Activated T-helper 17 cell treated with anti-CD3 and anti-CD28 coated beads, Interleukin-2, amount 50 U/mL, for 72 hours (primary cell): ENCODE measurements at regions not wholly inside any gene's neighbourhood (a gene's known extent, or its start where the extent isn't known, plus 50 kb on each side); places are given as distances from the start of the nearest gene placed in this dataset.

ENCODE experiments used
- ATAC-seq: fragments of 150-1000 bp; cut with Tn5 transposase; replicated peaks from 2 replicates; pipeline ENCODE4 v1.10.0; 2021; ENCODE audit warnings: mild to moderate bottlenecking, moderate library complexity
- H3K27ac Mint-ChIP-seq: one replicate; pipeline ENCODE4 v1.8.0; 2022; ENCODE audit warnings: mixed read lengths
- H3K27me3 Mint-ChIP-seq: one replicate; pipeline ENCODE4 v1.8.0; 2022; ENCODE audit warnings: mixed read lengths
- H3K36me3 Mint-ChIP-seq: one replicate; pipeline ENCODE4 v1.8.0; 2022; ENCODE audit warnings: low read depth, mild to moderate bottlenecking, mixed read lengths
- H3K4me1 Mint-ChIP-seq: one replicate; pipeline ENCODE4 v1.8.0; 2022; ENCODE audit warnings: mixed read lengths
- H3K4me3 Mint-ChIP-seq: one replicate; pipeline ENCODE4 v1.8.0; 2022; ENCODE audit warnings: mild to moderate bottlenecking, mixed read lengths
- H3K9me3 Mint-ChIP-seq: one replicate; pipeline ENCODE4 v1.8.0; 2022; ENCODE audit warnings: mixed read lengths

DNA sequence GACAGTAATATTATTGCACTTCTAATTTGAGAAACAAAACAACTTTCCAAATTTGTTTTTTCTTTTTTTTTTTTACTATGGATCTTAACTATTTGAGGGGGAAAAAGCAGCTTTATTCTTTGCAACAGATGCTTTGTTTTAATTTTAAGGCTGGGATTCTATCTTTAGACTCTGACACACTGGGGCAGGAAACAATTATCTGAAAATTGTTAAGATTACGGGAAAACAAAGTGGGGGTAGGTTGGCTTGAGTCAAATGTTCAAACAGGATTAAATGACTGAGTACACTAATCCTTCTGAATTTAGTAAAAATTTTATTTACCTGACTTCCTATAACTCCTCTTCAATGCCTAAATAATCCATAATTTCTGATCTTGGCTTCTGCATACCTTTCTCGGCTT is 543.2 kb downstream of the SLITRK6 start:
- H3K27me3 Mint-ChIP-seq, result no peaks in the 10 kb centered on the region
- peaks cover 4% of the 10 kb centered on the region for H3K9me3 Mint-ChIP-seq
- H3K27ac Mint-ChIP-seq, result no peak overlapping the region
- H3K4me3 Mint-ChIP-seq, result no peak overlapping the region
- ATAC-seq, result no peak
- H3K4me1 Mint-ChIP-seq, result no peaks in the 10 kb centered on the region
- H3K36me3 Mint-ChIP-seq, result no peaks in the 10 kb centered on the region

DNA sequence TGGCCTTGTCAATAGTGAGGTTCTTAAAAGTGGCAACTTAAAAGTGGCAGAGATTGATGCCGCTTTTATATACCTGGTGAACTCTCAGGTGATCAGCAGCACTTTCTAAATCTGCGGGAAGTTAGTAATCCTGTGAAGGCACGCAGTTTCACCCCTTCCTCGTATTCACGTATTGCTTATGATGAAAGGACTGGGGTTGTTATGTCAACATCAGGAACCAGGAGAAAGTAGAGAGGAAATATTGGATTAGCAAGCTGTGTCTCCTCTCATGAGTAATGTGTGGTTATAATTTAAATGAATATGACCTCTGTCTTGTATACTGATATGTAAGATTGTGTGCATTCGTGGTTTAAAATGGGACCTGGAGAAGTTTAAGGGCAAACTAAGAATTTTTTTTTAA is 544.6 kb downstream of the SLITRK6 start:
- peaks cover 4% of the 10 kb centered on the region for H3K9me3 Mint-ChIP-seq
- no peak overlapping the region for H3K27ac Mint-ChIP-seq
- no peaks in the 10 kb centered on the region for H3K4me1 Mint-ChIP-seq
- H3K36me3 Mint-ChIP-seq, result no peaks in the 10 kb centered on the region
- ATAC-seq, result no peak
- H3K4me3 Mint-ChIP-seq, result no peak overlapping the region
- no peaks in the 10 kb centered on the region for H3K27me3 Mint-ChIP-seq

DNA sequence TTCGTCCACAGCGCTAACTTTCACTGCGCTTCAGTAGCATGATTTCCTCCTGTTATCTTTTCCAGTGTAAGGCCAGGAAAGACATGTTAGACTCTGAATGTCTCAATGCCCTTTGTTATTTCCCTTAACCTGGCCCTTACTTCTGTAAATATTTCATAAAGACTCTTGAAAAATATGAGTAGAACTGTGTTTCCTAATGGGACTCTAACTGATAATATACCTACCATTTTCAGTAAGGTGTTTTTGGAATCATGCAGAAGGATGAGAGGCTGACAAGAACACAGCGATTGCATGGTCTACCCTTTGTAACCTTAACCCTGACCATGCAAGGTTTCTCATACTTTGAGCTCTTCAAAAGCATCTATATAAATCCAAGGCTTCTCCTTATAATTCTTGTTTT is 550.1 kb downstream of the SLITRK6 start:
- H3K4me3 Mint-ChIP-seq, result no peak overlapping the region
- no peaks in the 10 kb centered on the region for H3K27me3 Mint-ChIP-seq
- no peaks in the 10 kb centered on the region for H3K4me1 Mint-ChIP-seq

DNA sequence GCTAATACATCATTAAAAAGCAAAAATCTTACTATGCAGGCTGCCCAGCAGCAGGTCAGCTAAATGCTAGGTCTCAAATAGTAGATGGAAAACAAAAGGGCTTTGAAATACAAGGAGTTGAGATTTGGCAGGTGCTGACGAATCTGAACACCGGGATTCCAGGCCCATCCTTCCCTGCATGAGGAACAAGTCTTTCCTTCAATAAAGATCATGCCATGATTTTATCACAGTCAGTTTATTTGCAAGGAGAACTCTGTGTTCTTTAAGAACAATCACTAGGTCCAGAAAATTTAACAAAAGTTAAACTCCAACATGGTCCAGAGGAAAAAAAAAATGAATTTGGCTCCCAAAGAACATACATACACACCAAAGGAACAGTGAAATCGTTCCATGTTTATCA is 551.4 kb downstream of the SLITRK6 start:
- Mint-ChIP-seq H3K27ac (no peak overlapping the region), H3K9me3 (peaks cover 7% of the 10 kb centered on the region), H3K36me3 (no peaks in the 10 kb centered on the region), H3K4me1 (no peaks in the 10 kb centered on the region), H3K27me3 (no peaks in the 10 kb centered on the region), H3K4me3 (no peak overlapping the region)
- ATAC-seq, result no peak

More for the DNA sequence above, 550.1 kb downstream of the SLITRK6 start:
- Mint-ChIP-seq H3K36me3 (no peaks in the 10 kb centered on the region), H3K27ac (no peak overlapping the region), H3K9me3 (peaks cover 7% of the 10 kb centered on the region)
- no peak for ATAC-seq

DNA sequence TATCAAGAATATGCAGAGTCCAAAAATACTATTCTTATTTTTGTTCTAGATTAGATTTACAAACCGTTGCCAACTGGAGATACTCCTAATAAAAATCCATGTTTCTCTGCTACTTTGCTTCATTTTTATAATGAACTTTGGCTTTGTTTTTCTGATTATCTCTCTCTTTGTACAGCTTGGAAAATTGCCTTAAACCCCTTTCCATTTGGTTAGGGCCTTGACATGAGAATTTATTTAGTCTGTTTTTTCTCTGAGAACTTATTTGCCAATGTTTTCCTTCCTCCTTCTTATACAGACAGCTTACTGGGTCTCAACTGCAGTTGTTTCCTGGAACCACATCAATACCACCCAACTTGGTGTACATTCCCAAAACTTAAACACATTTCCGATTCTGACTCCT is 555.4 kb downstream of the SLITRK6 start:
- no peak for ATAC-seq
- no peaks in the 10 kb centered on the region for H3K4me1 Mint-ChIP-seq
- H3K9me3 Mint-ChIP-seq, result peaks cover 7% of the 10 kb centered on the region
- H3K36me3 Mint-ChIP-seq, result no peaks in the 10 kb centered on the region
- no peak overlapping the region for H3K4me3 Mint-ChIP-seq
- H3K27ac Mint-ChIP-seq, result no peak overlapping the region
- H3K27me3 Mint-ChIP-seq, result no peaks in the 10 kb centered on the region

DNA sequence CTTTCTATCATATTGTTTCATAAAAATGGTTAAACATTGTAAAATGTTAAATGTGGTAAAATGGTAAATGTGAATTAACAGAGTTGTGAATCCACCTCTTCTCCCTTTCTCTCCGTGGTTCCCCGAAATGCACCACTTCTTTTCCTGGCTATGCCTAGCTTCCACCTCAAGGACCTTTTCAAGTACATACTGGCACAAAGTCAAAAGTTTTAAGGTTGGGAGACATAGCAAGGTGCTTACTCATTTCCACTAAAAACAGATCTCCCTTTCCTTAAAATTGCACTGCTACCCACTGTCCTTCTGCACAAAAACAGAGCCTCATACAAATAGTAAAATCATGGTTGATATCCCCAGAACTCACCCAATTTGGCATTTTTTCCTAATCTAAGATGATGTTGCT is 558.2 kb downstream of the SLITRK6 start:
- Mint-ChIP-seq H3K27me3 (no peaks in the 10 kb centered on the region), H3K36me3 (no peaks in the 10 kb centered on the region), H3K4me1 (no peaks in the 10 kb centered on the region), H3K4me3 (no peak overlapping the region), H3K27ac (no peak overlapping the region), H3K9me3 (peaks cover 7% of the 10 kb centered on the region)
- ATAC-seq, result no peak

DNA sequence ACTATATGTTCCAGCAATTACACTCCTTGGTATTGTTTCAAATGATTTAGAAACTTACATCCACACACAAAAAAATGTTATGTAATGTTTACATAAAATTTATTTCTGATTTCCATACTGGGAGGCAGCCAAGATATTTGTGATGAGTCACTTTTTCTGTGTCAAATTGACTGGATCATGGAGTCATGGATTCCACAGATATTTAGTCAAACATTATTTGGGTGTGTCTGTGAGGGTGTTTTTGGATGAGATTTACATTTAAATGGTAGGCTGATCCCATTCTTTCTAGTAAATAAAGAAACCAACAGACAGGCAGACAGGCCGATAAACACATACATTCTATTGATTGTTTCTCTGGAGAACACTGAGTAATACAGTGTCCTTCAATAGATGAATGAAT is 562.8 kb downstream of the SLITRK6 start:
- Mint-ChIP-seq H3K4me1 (no peaks in the 10 kb centered on the region), H3K27ac (no peak overlapping the region), H3K4me3 (no peak overlapping the region), H3K27me3 (no peaks in the 10 kb centered on the region), H3K36me3 (no peaks in the 10 kb centered on the region), H3K9me3 (no peaks in the 10 kb centered on the region)
- ATAC-seq, result no peak

DNA sequence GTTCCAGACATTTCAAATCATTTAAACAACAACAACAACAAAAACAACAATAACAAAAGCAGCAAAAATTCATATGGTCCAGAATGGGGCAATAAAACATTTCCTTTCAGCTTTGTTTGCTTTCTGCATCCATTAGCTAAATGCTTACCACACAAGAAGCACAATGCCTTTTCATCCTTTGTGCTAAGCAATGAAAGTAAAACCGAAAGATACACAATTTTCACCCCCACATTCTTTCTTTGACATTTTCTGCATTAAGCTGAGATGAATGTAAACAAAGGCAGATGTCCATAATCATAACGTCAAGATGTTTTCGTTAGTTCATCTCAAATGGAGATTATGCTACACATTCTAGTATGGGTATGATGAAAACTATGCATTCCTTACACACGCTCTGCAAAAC is 568.5 kb downstream of the SLITRK6 start:
- no peak overlapping the region for H3K27ac Mint-ChIP-seq

DNA sequence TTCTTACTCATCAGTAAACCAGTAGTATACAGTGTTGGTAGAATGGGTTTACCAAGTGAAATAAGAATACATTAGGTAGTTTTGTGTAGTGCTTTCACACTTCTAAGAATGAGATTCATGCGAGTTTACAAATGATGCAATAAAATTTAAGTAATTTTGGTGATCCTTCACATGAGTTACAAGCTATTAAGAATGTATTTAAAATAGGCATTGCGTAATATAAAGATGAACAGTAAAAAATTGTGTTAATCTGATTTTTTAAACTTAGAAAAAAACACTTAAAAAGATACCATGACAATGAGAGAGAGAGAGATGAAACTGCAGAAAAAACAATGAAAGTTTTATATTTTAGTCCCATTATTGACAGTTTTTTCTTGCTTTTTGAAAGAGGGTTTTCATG is 570.5 kb downstream of the SLITRK6 start:
- no peak for ATAC-seq
- no peaks in the 10 kb centered on the region for H3K9me3 Mint-ChIP-seq
- no peaks in the 10 kb centered on the region for H3K4me1 Mint-ChIP-seq
- H3K36me3 Mint-ChIP-seq, result no peaks in the 10 kb centered on the region
- no peak overlapping the region for H3K4me3 Mint-ChIP-seq
- no peak overlapping the region for H3K27ac Mint-ChIP-seq
- no peaks in the 10 kb centered on the region for H3K27me3 Mint-ChIP-seq

More for the DNA sequence above, 568.5 kb downstream of the SLITRK6 start:
- Mint-ChIP-seq H3K36me3 (no peaks in the 10 kb centered on the region), H3K27me3 (no peaks in the 10 kb centered on the region), H3K4me1 (no peaks in the 10 kb centered on the region), H3K9me3 (no peaks in the 10 kb centered on the region), H3K4me3 (no peak overlapping the region)
- no peak for ATAC-seq

DNA sequence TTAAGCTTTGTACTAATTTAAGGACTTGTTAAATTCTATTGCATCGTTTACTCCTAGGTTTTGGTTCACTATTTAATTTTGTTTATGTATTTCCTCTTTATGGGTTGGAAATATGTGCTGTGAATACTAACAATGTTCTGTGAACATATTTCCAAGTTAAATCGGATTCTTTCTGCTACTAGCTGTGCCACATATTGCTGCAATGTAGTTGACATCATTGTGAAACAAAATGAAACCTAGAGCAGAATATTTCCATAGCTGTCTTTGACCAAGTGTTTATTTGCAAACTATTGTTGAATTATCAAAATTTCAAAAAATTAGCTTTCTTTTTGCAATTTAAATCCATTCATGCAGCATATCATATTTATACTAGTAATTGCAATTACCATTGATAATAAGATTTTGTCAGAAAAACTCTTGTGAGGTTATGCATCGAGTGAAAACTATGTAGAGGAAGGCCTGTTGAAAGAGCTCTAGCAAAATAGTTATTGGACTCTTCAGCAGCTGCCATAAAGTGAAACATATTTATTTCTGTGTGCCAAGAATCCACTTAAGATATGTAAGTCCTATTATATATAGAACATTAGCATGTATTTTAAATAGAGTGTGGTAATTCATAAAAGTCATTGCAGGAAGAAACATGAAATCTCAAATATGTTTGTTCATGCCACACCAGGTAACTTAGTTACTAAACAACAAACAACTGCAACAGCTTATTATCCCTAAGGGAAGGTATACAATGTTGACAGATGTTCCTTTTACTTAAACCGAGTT is 575.1 kb downstream of the SLITRK6 start:
- ATAC-seq, result no peak
- Mint-ChIP-seq H3K4me3 (no peak overlapping the region), H3K9me3 (peaks cover 5% of the 10 kb centered on the region), H3K27me3 (no peaks in the 10 kb centered on the region), H3K27ac (no peak overlapping the region), H3K36me3 (no peaks in the 10 kb centered on the region), H3K4me1 (no peaks in the 10 kb centered on the region)

DNA sequence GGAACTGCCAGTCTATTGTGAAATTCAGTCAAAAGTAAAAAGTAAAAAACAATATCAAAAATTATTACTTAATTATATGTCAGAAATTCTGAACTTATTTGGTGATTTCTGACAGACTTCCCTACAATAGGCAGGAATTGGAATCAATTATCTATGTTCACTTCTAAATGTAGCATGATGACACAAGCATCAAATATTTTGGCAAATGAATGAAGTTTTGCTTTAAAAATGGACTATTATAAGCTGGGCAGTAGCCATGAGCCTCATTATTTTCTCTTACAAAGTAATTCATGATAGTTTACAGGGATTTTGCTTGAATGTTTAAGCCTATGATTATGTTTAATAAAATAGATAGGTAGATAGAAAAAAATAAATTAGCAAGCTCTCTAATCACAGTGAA is 582.6 kb downstream of the SLITRK6 start:
- ATAC-seq, result no peak
- Mint-ChIP-seq H3K4me1 (no peaks in the 10 kb centered on the region), H3K9me3 (peaks cover 5% of the 10 kb centered on the region), H3K4me3 (no peak overlapping the region), H3K27me3 (no peaks in the 10 kb centered on the region), H3K27ac (no peak overlapping the region), H3K36me3 (no peaks in the 10 kb centered on the region)

DNA sequence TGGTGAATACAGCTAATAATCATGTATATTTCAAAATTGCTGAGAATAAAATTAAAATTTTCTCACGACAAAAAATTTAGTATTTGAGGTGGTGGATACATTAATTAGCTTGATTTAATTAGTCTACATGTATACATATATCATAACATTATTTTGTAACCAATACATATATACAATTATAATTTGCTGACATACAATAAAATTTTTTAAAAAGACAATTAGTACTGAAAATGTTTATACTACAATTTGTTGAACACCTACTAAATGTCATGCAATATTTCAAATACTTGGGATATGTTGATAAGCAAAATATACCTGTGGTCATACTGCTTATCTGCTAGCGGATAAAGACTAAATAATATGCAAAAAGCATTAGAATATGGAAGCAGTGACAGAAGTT is 586.5 kb downstream of the SLITRK6 start:
- Mint-ChIP-seq H3K4me3 (no peak overlapping the region), H3K9me3 (no peaks in the 10 kb centered on the region), H3K27ac (no peak overlapping the region), H3K36me3 (no peaks in the 10 kb centered on the region), H3K27me3 (no peaks in the 10 kb centered on the region), H3K4me1 (no peaks in the 10 kb centered on the region)
- ATAC-seq, result no peak

DNA sequence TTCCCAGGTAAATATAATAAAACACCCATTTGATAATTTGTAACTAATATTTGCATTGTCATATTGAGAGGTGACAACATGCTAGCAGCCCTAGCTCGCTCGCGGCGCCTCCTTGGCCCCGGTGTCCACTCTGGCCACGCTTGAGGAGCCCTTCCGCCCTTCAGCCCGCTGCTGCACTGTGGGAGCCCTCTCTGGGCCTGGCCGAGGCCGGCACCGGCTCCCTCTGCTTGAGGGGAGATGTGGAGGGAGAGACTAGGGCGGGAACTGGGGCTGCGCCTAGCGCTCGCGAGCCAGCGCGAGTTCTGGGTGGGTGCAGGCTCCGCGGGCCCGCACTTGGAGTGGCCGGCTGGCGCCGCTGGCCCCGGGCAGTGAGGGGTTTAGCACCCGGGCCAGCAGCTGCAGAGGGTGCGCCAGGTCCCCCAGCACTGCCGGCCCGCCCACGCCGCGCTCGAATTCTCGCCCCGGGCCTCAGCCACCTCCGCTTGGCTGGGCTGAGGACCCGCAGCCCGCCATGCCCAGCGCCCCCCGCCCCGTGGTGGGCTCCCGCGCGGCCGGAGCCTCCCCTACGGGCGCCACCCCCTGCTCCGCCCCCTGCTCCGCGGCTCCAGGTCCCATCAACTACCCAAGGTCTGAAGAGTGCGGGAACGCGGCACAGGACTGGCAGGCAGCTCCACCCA is 594.4 kb downstream of the SLITRK6 start:
- no peaks in the 10 kb centered on the region for H3K4me1 Mint-ChIP-seq
- H3K36me3 Mint-ChIP-seq, result no peaks in the 10 kb centered on the region
- H3K27ac Mint-ChIP-seq, result no peak overlapping the region
- no peak overlapping the region for H3K4me3 Mint-ChIP-seq
- peaks cover 8% of the 10 kb centered on the region for H3K9me3 Mint-ChIP-seq
- no peak for ATAC-seq
- H3K27me3 Mint-ChIP-seq, result no peaks in the 10 kb centered on the region

DNA sequence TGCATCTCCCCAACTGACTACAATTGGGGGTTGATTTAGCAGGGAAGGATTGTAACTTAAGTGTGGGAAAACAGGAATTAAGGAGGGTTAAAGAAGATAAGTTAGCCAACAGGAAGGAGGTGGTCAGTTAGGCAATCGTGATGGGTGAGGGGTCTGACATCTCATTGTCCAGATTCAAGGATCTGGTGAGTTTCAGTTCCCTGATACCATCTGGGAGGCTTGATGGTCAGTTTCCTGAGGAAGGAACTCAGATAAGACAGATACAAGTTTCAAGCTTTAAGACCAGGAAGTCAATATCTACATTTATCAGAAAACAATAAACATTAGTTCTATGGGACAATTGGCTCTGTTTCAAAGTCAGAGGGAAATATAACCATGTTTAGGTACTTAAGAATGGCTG is 601.8 kb downstream of the SLITRK6 start:
- H3K4me3 Mint-ChIP-seq, result no peak overlapping the region
- H3K9me3 Mint-ChIP-seq, result peaks cover 14% of the 10 kb centered on the region
- H3K27ac Mint-ChIP-seq, result no peak overlapping the region
- H3K4me1 Mint-ChIP-seq, result no peaks in the 10 kb centered on the region
- no peaks in the 10 kb centered on the region for H3K27me3 Mint-ChIP-seq
- no peaks in the 10 kb centered on the region for H3K36me3 Mint-ChIP-seq
- no peak for ATAC-seq

DNA sequence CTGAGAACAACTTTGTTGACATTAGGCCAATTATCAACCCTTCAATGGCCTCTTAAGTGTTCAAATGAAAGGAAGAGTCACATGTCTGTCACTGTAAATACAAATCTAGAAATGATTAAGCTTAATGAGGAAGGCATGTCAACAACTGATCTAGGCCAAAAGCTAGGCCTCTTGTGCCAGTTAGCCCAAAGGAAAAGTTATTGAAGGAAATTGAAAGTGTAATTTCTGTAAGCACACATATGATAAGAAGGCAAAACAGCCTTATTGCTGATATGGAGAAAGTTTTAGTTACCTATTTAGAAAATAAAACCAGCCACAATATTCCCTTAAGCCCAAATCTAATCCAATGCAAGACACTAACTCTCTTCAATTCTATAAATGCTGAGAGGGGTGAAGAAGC is 604.7 kb downstream of the SLITRK6 start:
- H3K4me3 Mint-ChIP-seq, result no peak overlapping the region
- H3K4me1 Mint-ChIP-seq, result no peaks in the 10 kb centered on the region
- no peaks in the 10 kb centered on the region for H3K36me3 Mint-ChIP-seq
- no peak overlapping the region for H3K27ac Mint-ChIP-seq
- ATAC-seq, result no peak
- no peaks in the 10 kb centered on the region for H3K27me3 Mint-ChIP-seq
- H3K9me3 Mint-ChIP-seq, result peaks cover 6% of the 10 kb centered on the region
